ENCODE measurements at regions not wholly inside any gene's neighbourhood (a gene's known extent, or its start where the extent isn't known, plus 50 kb on each side); places are given as distances from the start of the nearest gene placed in this dataset.
A peak's percentile ranks its signal among the peaks of the same experiment; 100 is the strongest.

GRCh38 chr2:136049991-136050920 is 64.8 kb upstream of the DARS1 start:
- Histone ChIP-seq H3K36me3 (no peaks in the 10 kb centered on the region), H3K9me3 (no peaks in the 10 kb centered on the region), H3K27ac (peak overlapping the region in 4 of 8 donors; percentile 52 to 62 (median 54)), H3K4me3 (no peak overlapping the region), H3K4me1 (peaks cover 5 to 64% (median 20%) of the 10 kb centered on the region in 6 donors), H3K27me3 (replicated peaks in 1 of 7) (no peaks in the 10 kb centered on the region)
- 57 to 75% (median 64%) methylated on average over 3 of the region's 3 CpGs for WGBS, 5 donors
- no peak for TF ChIP-seq CTCF (IDR thresholded peaks at IDR 0.05 in 8 of 11, conservative IDR thresholded peaks at IDR 0.05 in 3 of 11)
- TF ChIP-seq POLR2AphosphoS5 (IDR thresholded peaks at IDR 0.05): no peak
- no peak for TF ChIP-seq POLR2A (IDR thresholded peaks at IDR 0.05)
- intact Hi-C loops (cut with DNase I; ENCODE audit: low total_unique reads): no loop called here
- no peak for DNase-seq

DNA sequence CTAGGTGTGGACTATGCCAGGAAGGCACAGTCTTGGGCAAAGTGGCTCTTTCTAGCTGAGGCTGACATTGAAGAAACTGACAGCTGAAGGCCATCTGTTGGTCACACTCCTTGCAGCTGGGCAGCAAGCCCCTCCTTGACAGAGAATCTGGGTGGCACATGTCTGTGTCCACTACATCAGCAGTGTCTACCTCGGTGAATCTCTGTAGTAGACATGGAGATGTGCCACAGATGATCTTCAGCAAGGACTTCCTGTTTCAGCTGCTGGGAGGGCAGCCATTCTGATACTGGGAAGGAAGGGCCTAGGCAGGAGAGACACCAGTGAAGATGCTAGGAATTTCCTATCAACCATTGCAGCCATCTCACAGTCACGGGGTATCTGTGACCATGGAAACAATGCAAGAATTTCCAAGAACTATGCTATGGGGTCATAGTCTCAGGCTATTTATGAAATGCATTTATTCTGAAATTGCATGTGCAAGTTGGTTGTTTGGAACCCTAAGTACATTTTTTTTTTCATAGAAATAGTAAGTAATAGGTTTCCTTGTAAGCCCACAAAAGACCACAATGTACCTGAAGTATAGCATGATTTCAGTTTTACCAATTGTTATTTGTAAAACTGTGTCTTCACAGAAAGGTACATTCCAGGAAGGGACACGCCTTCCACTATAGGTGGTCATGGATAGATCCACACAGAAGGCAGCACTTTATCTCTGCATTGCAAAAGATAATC is 63.8 kb upstream of the DARS1 start:
- DNase-seq: no peak
- Histone ChIP-seq H3K27me3 (replicated peaks in 1 of 7) (no peaks in the 10 kb centered on the region), H3K36me3 (no peaks in the 10 kb centered on the region), H3K9me3 (no peaks in the 10 kb centered on the region), H3K27ac (peak overlapping the region in 3 of 8 donors; percentile 29 to 62 (median 35)), H3K4me3 (no peak overlapping the region), H3K4me1 (peaks cover 5 to 59% (median 20%) of the 10 kb centered on the region in 6 donors)
- no peak for TF ChIP-seq CTCF (IDR thresholded peaks at IDR 0.05 in 8 of 11, conservative IDR thresholded peaks at IDR 0.05 in 3 of 11)
- TF ChIP-seq POLR2A (IDR thresholded peaks at IDR 0.05): no peak
- TF ChIP-seq POLR2AphosphoS5 (IDR thresholded peaks at IDR 0.05): no peak
- WGBS, 5 donors: 60 to 82% (median 69%) methylated on average over 3 of the region's 3 CpGs
- intact Hi-C loops (cut with DNase I; ENCODE audit: low total_unique reads): no loop called here

GRCh38 chr2:136045835-136046570 is 60.6 kb upstream of the DARS1 start:
- H3K4me1 ChIP-seq: peaks cover 0 to 32% (median 5%) of the 10 kb centered on the region in 6 donors
- H3K4me3 ChIP-seq: no peak overlapping the region
- DNase-seq: no peak
- no peaks in the 10 kb centered on the region for H3K36me3 ChIP-seq
- intact Hi-C loops (cut with DNase I; ENCODE audit: low total_unique reads): no loop called here
- H3K27me3 ChIP-seq (replicated peaks in 1 of 7): no peaks in the 10 kb centered on the region
- H3K27ac ChIP-seq: no peak overlapping the region
- WGBS, 5 donors: 86 to 100% (median 95%) methylated on average over 1 of the region's 1 CpG
- TF ChIP-seq POLR2AphosphoS5 (IDR thresholded peaks at IDR 0.05) (no peak), POLR2A (IDR thresholded peaks at IDR 0.05) (no peak), CTCF (IDR thresholded peaks at IDR 0.05 in 8 of 11, conservative IDR thresholded peaks at IDR 0.05 in 3 of 11) (no peak)
- H3K9me3 ChIP-seq: no peaks in the 10 kb centered on the region

Measured in spleen (tissue), 11 donors.